Smooth muscle cell (in vitro differentiated cells): ENCODE measurements at regions not wholly inside any gene's neighbourhood (a gene's known extent, or its start where the extent isn't known, plus 50 kb on each side); places are given as distances from the start of the nearest gene placed in this dataset.
A peak's percentile ranks its signal among the peaks of the same experiment; 100 is the strongest.
"Not testable (repeated sequence)": the region's sequence is repeated elsewhere in the genome, so short reads cannot be mapped to it uniquely, and the experiment has no call there.

Experiments used
- DNase-seq: peaks from one replicate; lab custom pipeline; 2025; ENCODE audit not compliant: unreplicated experiment; lab: John Stamatoyannopoulos, UW
- H2AFZ ChIP-seq: fragments of 200-600 bp; sonication (generic); 2 replicates; pipeline ENCODE4 v1.6.0; 2016; ENCODE audit warnings: antibody characterized with exemption, low read depth, mild to moderate bottlenecking
- H3F3A ChIP-seq: fragments of 200-600 bp; sonication (generic); 2 replicates; pipeline ENCODE4 v1.6.0; 2017; ENCODE audit warnings: antibody characterized with exemption, low read depth
- H3K27ac ChIP-seq: fragments of 200-600 bp; sonication (generic); 2 replicates; pipeline ENCODE4 v1.5.1; 2016; ENCODE audit warnings: low read depth, mild to moderate bottlenecking
- H3K27me3 ChIP-seq: fragments of 200-600 bp; sonication (generic); 2 replicates; pipeline ENCODE4 v1.6.1; 2016; ENCODE audit warnings: low read depth, mild to moderate bottlenecking
- H3K36me3 ChIP-seq: fragments of 200-600 bp; sonication (generic); 2 replicates; pipeline ENCODE4 v1.5.1; 2016; ENCODE audit warnings: low read depth
- H3K4me1 ChIP-seq: fragments of 200-600 bp; sonication (generic); 2 replicates; pipeline ENCODE4 v1.5.1; 2016; ENCODE audit warnings: low read depth
- H3K4me2 ChIP-seq: fragments of 200-600 bp; sonication (generic); 2 replicates; pipeline ENCODE4 v1.6.0; 2016; ENCODE audit warnings: mild to moderate bottlenecking
- H3K4me3 ChIP-seq: fragments of 200-600 bp; sonication (generic); 2 replicates; pipeline ENCODE4 v1.5.1; 2016; ENCODE audit warnings: mild to moderate bottlenecking
- H3K79me2 ChIP-seq: fragments of 200-600 bp; sonication (generic); 2 replicates; pipeline ENCODE4 v1.6.0; 2016; ENCODE audit warnings: low read depth, mild to moderate bottlenecking
- H3K9ac ChIP-seq: fragments of 200-600 bp; sonication (generic); 2 replicates; pipeline ENCODE4 v1.6.0; 2016; ENCODE audit warnings: low read depth
- H3K9me3 ChIP-seq: fragments of 200-600 bp; sonication (generic); replicated peaks from 2 replicates; pipeline ENCODE4 v1.5.1; 2016; ENCODE audit warnings: low read depth
- H4K20me1 ChIP-seq: fragments of 200-600 bp; sonication (generic); 2 replicates; pipeline ENCODE4 v1.6.0; 2016; ENCODE audit warnings: low read depth
- CTCF ChIP-seq: fragments of 200-600 bp; sonication (generic); IDR thresholded peaks from 2 replicates; pipeline ENCODE4 v1.5.1; 2017; ENCODE audit warnings: borderline replicate concordance, mild to moderate bottlenecking, antibody characterized with exemption; ENCODE audit not compliant: insufficient read depth, poor library complexity, severe bottlenecking
- WGBS: methylation state at CpG from one replicate; pipeline ENCODE4 v1.1.7; 2016; ENCODE audit warnings: low lambda C conversion rate; 5-methylcytosine and 5-hydroxymethylcytosine counted together

GRCh38 chr3:126285369-126285768, 71.8 kb downstream of the KLF15 start:
- Histone ChIP-seq H3K36me3 (no peaks in the 10 kb centered on the region), H3K27ac (no peak overlapping the region), H3K4me2 (no peak overlapping the region), H4K20me1 (no peaks in the 10 kb centered on the region), H3K79me2 (no peaks in the 10 kb centered on the region), H3K4me1 (peaks cover 8% of the 10 kb centered on the region), H3K9ac (no peak overlapping the region), H3K9me3 (no peaks in the 10 kb centered on the region), H3K4me3 (no peak overlapping the region), H3F3A (no peaks in the 10 kb centered on the region), H2AFZ (no peak overlapping the region), H3K27me3 (peaks cover 21% of the 10 kb centered on the region)
- DNase-seq: no peak
- 94% methylated on average over 2 of the region's 2 CpGs for WGBS
- no peak for TF ChIP-seq CTCF

- no peak for TF ChIP-seq CTCF
- Histone ChIP-seq H3K4me2 (no peak overlapping the region), H3K79me2 (no peaks in the 10 kb centered on the region), H3K27me3 (peaks cover 12% of the 10 kb centered on the region), H3K4me1 (peaks cover 8% of the 10 kb centered on the region), H3K9me3 (no peaks in the 10 kb centered on the region), H2AFZ (no peak overlapping the region), H3K4me3 (no peak overlapping the region), H3K36me3 (no peaks in the 10 kb centered on the region), H4K20me1 (no peaks in the 10 kb centered on the region), H3K27ac (peak overlapping the region; percentile 21), H3F3A (no peaks in the 10 kb centered on the region), H3K9ac (no peak overlapping the region)
- 80% methylated on average over 9 of the region's 9 CpGs for WGBS
- no peak for DNase-seq
Observed at GRCh38 chr3:126284258-126284904, 72.8 kb downstream of the KLF15 start.

- H3F3A ChIP-seq, H3K36me3 ChIP-seq, H3K27ac ChIP-seq, H3K4me2 ChIP-seq, H3K4me3 ChIP-seq, H3K4me1 ChIP-seq, DNase-seq, H3K9me3 ChIP-seq, H2AFZ ChIP-seq, H4K20me1 ChIP-seq, H3K79me2 ChIP-seq, H3K27me3 ChIP-seq, H3K9ac ChIP-seq: not testable (repeated sequence)
- 95% methylated on average over 2 of the region's 2 CpGs for WGBS
Observed at GRCh38 chr3:126283651-126284050, 73.6 kb downstream of the KLF15 start.

GRCh38 chr3:126279853-126280252, 77.4 kb downstream of the KLF15 start:
- Histone ChIP-seq H3K36me3 (no peaks in the 10 kb centered on the region), H3K9me3 (no peaks in the 10 kb centered on the region), H3K4me1 (no peaks in the 10 kb centered on the region), H3K27ac (no peak overlapping the region), H3F3A (no peaks in the 10 kb centered on the region), H3K4me3 (no peak overlapping the region), H4K20me1 (no peaks in the 10 kb centered on the region), H3K4me2 (no peak overlapping the region), H2AFZ (no peak overlapping the region), H3K79me2 (no peaks in the 10 kb centered on the region), H3K9ac (no peak overlapping the region), H3K27me3 (no peaks in the 10 kb centered on the region)
- TF ChIP-seq CTCF: no peak
- no peak for DNase-seq
- WGBS: 90% methylated on average over 1 of the region's 1 CpG
